ENCODE measurements at regions not wholly inside any gene's neighbourhood (a gene's known extent, or its start where the extent isn't known, plus 50 kb on each side); places are given as distances from the start of the nearest gene placed in this dataset.
"Not testable (repeated sequence)": the region's sequence is repeated elsewhere in the genome, so short reads cannot be mapped to it uniquely, and the experiment has no call there.

GRCh38 chr13:90015565-90016507 lies 1331.7 kb upstream of the MIR17HG start:
- no peak for DNase-seq

GRCh38 chr13:90016688-90017087 lies 1330.8 kb upstream of the MIR17HG start:
- no peak for DNase-seq

- no peak for DNase-seq
These were observed 1326.9 kb upstream of the MIR17HG start for GRCh38 chr13:90020536-90021070.

- DNase-seq = no peak
These were observed 1320.1 kb upstream of the MIR17HG start for GRCh38 chr13:90027409-90027808.

GRCh38 chr13:90032313-90032712 lies 1315.2 kb upstream of the MIR17HG start:
- no peak for DNase-seq

- no peak for DNase-seq
These were observed 1314.5 kb upstream of the MIR17HG start for GRCh38 chr13:90032841-90033493.

GRCh38 chr13:90039516-90039915 lies 1308.0 kb upstream of the MIR17HG start:
- DNase-seq = no peak

GRCh38 chr13:90047600-90047999 lies 1299.9 kb upstream of the MIR17HG start:
- DNase-seq = no peak

GRCh38 chr13:90049989-90050671 lies 1297.4 kb upstream of the MIR17HG start:
- no peak for DNase-seq

GRCh38 chr13:90055121-90055520 lies 1292.4 kb upstream of the MIR17HG start:
- DNase-seq = peak; percentile 0

GRCh38 chr13:90055760-90056159 lies 1291.7 kb upstream of the MIR17HG start:
- DNase-seq = no peak

GRCh38 chr13:90064226-90064625 lies 1283.3 kb upstream of the MIR17HG start:
- not testable (repeated sequence) for DNase-seq

- no peak for DNase-seq
These were observed 1278.8 kb upstream of the MIR17HG start for GRCh38 chr13:90068658-90069057.

- DNase-seq = no peak
These were observed 1277.1 kb upstream of the MIR17HG start for GRCh38 chr13:90070362-90070761.

GRCh38 chr13:90070837-90071525 lies 1276.5 kb upstream of the MIR17HG start:
- DNase-seq = no peak

- DNase-seq = peak; percentile 72
These were observed 1262.7 kb upstream of the MIR17HG start for GRCh38 chr13:90084684-90085290.

- no peak for DNase-seq
These were observed 1258.4 kb upstream of the MIR17HG start for GRCh38 chr13:90089051-90089450.

- no peak for DNase-seq
These were observed 1255.9 kb upstream of the MIR17HG start for GRCh38 chr13:90091611-90092010.

GRCh38 chr13:90094357-90094756 lies 1253.1 kb upstream of the MIR17HG start:
- no peak for DNase-seq

GRCh38 chr13:90098577-90098976 lies 1248.9 kb upstream of the MIR17HG start:
- no peak for DNase-seq

GRCh38 chr13:90099847-90100246 lies 1247.6 kb upstream of the MIR17HG start:
- DNase-seq = no peak
